Caco-2 (cell line): ENCODE measurements at regions not wholly inside any gene's neighbourhood (a gene's known extent, or its start where the extent isn't known, plus 50 kb on each side); places are given as distances from the start of the nearest gene placed in this dataset.
"Not testable (repeated sequence)": the region's sequence is repeated elsewhere in the genome, so short reads cannot be mapped to it uniquely, and the experiment has no call there.

ENCODE experiments used
- BruUV-seq: library from RNA; stranded (reverse); fragments of 400-500 nt; replicated peaks from 2 replicates; lab custom pipeline; 2021; lab: Mats Ljungman, UMichigan
- CTCF ChIA-PET: fragments of 300-600 bp; sonication (Branson Sonifier 250); formaldehyde crosslinking; loops from one replicate; lab custom pipeline; 2022; ENCODE audit warnings: antibody characterized with exemption; lab: Charles Lee
- POLR2A ChIA-PET: fragments of 300-600 bp; sonication (Branson Sonifier 250); formaldehyde crosslinking; loops from one replicate; lab custom pipeline; 2022; ENCODE audit warnings: antibody characterized with exemption; lab: Charles Lee
- DNase-seq, 2 experiments: peaks; one replicate each; pipeline versions ENCODE4 v3.0.0 to v3.0.0-alpha.2; 2020 to 2022
- H3K27me3 ChIP-seq: replicated peaks from 2 replicates; pipeline ENCODE4 v1.6.0; 2011; ENCODE audit warnings: low read length; ENCODE audit not compliant: control insufficient read depth, insufficient read depth
- H3K36me3 ChIP-seq: 2 replicates; pipeline ENCODE4 v1.5.1; 2011; ENCODE audit warnings: low read length; ENCODE audit not compliant: control insufficient read depth, insufficient read depth
- H3K4me1 ChIP-seq: fragments of 250-450 bp; sonication (Bioruptor Pico); 2 replicates; pipeline ENCODE4 v1.5.1; 2020; ENCODE audit warnings: mild to moderate bottlenecking
- H3K4me3 ChIP-seq: 2 replicates; pipeline ENCODE4 v1.5.1; 2011; ENCODE audit warnings: low read depth, mild to moderate bottlenecking, control low read depth, low read length
- H3K9me3 ChIP-seq: fragments of 250-450 bp; sonication (Bioruptor Pico); 2 replicates; pipeline ENCODE4 v1.5.1; 2020; ENCODE audit warnings: mild to moderate bottlenecking, moderate library complexity
- H3K27ac Mint-ChIP-seq: one replicate; pipeline ENCODE4 v1.8.0; 2022; ENCODE audit warnings: mixed read lengths; ENCODE audit not compliant: unreplicated experiment
- H3K27me3 Mint-ChIP-seq: one replicate; pipeline ENCODE4 v1.8.0; 2022; ENCODE audit warnings: mixed read lengths; ENCODE audit not compliant: insufficient read depth, unreplicated experiment
- H3K36me3 Mint-ChIP-seq: one replicate; pipeline ENCODE4 v1.8.0; 2022; ENCODE audit warnings: mild to moderate bottlenecking, mixed read lengths; ENCODE audit not compliant: insufficient read depth, unreplicated experiment
- H3K4me1 Mint-ChIP-seq: one replicate; pipeline ENCODE4 v1.8.0; 2022; ENCODE audit warnings: low read depth, mixed read lengths; ENCODE audit not compliant: unreplicated experiment
- H3K4me3 Mint-ChIP-seq: one replicate; pipeline ENCODE4 v1.8.0; 2022; ENCODE audit warnings: mild to moderate bottlenecking, moderate library complexity, mixed read lengths; ENCODE audit not compliant: unreplicated experiment
- H3K9me3 Mint-ChIP-seq: one replicate; pipeline ENCODE4 v1.8.0; 2022; ENCODE audit warnings: mixed read lengths; ENCODE audit not compliant: unreplicated experiment
- intact Hi-C: fragments of 100-400 bp; cut with micrococcal nuclease; formaldehyde crosslinking; loops from one replicate; pipeline ENCODE4 v1.10.0; 2022; ENCODE audit not compliant: unreplicated experiment
- TF ChIP-seq, protein P1 (sequence below), 2 experiments: fragments of 200-600 bp in 1 of 2; IDR thresholded peaks; 1 replicate in 1 of 2; 2 replicates in 1 of 2; pipeline versions ENCODE4 v1.5.1 to v1.8.0; 2011 to 2022; ENCODE audit warnings: antibody characterized with exemption in 1 of 2, control low read depth in 1 of 2, inconsistent platforms in 1 of 2, low read depth in 1 of 2, low read length in 1 of 2, mild to moderate bottlenecking in 1 of 2, moderate library complexity in 1 of 2; ENCODE audit not compliant: insufficient read depth in 1 of 2, severe bottlenecking in 1 of 2, unreplicated experiment in 1 of 2

DNA sequence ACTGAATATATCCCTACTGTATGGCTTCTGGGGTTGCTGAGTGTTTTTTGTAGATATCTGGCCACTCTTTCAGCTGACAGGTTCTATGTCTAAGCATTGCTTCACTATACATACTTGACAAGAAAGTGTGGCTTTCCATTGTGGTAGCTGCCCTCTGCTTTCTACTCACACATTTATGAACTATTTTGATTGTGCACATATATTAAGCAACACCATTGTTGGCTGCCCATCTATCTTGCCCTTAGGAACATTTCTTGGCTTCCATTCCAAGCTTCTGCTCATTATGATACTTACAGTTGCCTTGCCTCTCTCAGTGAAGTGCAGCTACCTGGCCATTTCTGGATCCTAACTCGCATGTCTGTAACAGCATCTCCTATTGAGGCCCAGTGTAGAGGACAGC lies 153.6 kb upstream of the MOCS2 start:
- H3K27me3 Mint-ChIP-seq: peaks cover 3% of the 10 kb centered on the region
- ChIA-PET POLR2A (no interaction called here), CTCF (no interaction called here)
- BruUV-seq: no TSS peak
- no peak for DNase-seq
- no peaks in the 10 kb centered on the region for H3K9me3 ChIP-seq
- H3K27ac Mint-ChIP-seq: no peak overlapping the region
- H3K4me1 ChIP-seq: no peaks in the 10 kb centered on the region
- H3K9me3 Mint-ChIP-seq: no peaks in the 10 kb centered on the region
- H3K4me3 Mint-ChIP-seq: no peak overlapping the region
- H3K36me3 Mint-ChIP-seq: no peaks in the 10 kb centered on the region
- H3K27me3 ChIP-seq: no peaks in the 10 kb centered on the region
- H3K36me3 ChIP-seq: no peaks in the 10 kb centered on the region
- TF ChIP-seq, protein P1, sequence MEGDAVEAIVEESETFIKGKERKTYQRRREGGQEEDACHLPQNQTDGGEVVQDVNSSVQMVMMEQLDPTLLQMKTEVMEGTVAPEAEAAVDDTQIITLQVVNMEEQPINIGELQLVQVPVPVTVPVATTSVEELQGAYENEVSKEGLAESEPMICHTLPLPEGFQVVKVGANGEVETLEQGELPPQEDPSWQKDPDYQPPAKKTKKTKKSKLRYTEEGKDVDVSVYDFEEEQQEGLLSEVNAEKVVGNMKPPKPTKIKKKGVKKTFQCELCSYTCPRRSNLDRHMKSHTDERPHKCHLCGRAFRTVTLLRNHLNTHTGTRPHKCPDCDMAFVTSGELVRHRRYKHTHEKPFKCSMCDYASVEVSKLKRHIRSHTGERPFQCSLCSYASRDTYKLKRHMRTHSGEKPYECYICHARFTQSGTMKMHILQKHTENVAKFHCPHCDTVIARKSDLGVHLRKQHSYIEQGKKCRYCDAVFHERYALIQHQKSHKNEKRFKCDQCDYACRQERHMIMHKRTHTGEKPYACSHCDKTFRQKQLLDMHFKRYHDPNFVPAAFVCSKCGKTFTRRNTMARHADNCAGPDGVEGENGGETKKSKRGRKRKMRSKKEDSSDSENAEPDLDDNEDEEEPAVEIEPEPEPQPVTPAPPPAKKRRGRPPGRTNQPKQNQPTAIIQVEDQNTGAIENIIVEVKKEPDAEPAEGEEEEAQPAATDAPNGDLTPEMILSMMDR (IDR thresholded peaks at IDR 0.05; ENCODE audit: insufficient read depth in 1 of 2, low read depth in 1 of 2, low read length in 1 of 2, severe bottlenecking in 1 of 2, unreplicated experiment in 1 of 2): no peak
- H3K4me1 Mint-ChIP-seq: no peaks in the 10 kb centered on the region
- intact Hi-C loops: loop anchor here (2.0 kb wide), 1 partner anchor 966 kb away; no protein-coding TSS in a partner anchor
- no peak overlapping the region for H3K4me3 ChIP-seq

DNA sequence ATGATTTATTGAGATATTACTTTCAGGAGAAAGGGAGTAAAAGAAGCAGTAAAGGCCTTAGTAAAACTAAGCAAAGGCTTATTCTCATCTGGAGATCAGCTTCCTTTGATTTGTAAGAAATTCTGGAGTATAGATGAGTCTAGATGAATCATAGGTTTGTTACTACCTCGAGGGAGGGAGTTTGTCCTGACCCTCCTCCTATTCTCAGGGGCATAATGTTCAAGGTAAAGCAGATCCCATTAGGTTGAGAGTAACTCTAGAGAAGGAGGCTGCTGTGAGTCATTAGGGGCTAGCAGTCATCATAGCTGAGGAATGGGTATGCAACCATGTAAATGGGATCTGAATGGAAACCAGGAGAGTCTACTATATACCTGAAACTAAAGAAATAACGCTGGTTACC lies 155.5 kb upstream of the MOCS2 start:
- POLR2A ChIA-PET: no interaction called here
- BruUV-seq: no TSS peak

DNA sequence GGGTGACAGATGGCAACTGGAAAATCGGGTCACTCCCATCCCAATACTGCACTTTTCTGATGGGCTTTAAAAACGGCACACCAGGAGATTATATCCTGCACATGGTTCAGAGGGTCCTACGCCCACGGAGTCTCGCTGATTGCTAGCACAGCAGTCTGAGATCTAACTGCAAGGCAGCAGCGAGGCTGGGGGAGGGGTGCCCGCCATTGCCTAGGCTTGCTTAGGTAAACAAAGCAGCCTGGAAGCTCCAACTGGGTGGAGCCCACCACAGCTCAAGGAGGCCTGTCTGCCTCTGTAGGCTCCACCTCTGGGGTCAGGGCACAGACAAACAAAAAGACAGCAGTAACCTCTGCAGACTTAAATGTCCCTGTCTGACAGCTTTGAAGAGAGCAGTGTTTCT lies 158.7 kb upstream of the MOCS2 start:
- H3K4me1 Mint-ChIP-seq, DNase-seq, H3K27ac Mint-ChIP-seq, POLR2A ChIA-PET, BruUV-seq, H3K36me3 ChIP-seq, H3K9me3 Mint-ChIP-seq, H3K4me3 Mint-ChIP-seq, intact Hi-C loops, H3K4me3 ChIP-seq, H3K27me3 Mint-ChIP-seq, CTCF ChIA-PET, H3K27me3 ChIP-seq, H3K4me1 ChIP-seq, H3K9me3 ChIP-seq, H3K36me3 Mint-ChIP-seq: not testable (repeated sequence)

More for the DNA sequence above, 155.5 kb upstream of the MOCS2 start:
- H3K27me3 Mint-ChIP-seq: peaks cover 3% of the 10 kb centered on the region
- H3K9me3 Mint-ChIP-seq: no peaks in the 10 kb centered on the region
- Histone ChIP-seq H3K27me3 (no peaks in the 10 kb centered on the region), H3K4me3 (no peak overlapping the region), H3K36me3 (no peaks in the 10 kb centered on the region), H3K9me3 (no peaks in the 10 kb centered on the region), H3K4me1 (no peaks in the 10 kb centered on the region)
- no peak overlapping the region for H3K27ac Mint-ChIP-seq
- DNase-seq: no peak
- no peaks in the 10 kb centered on the region for H3K36me3 Mint-ChIP-seq
- no peaks in the 10 kb centered on the region for H3K4me1 Mint-ChIP-seq
- TF ChIP-seq, protein P1 (IDR thresholded peaks at IDR 0.05; ENCODE audit: insufficient read depth in 1 of 2, low read depth in 1 of 2, low read length in 1 of 2, severe bottlenecking in 1 of 2, unreplicated experiment in 1 of 2): no peak
- no peak overlapping the region for H3K4me3 Mint-ChIP-seq
- CTCF ChIA-PET: no interaction called here
- intact Hi-C loops: no loop called here

DNA sequence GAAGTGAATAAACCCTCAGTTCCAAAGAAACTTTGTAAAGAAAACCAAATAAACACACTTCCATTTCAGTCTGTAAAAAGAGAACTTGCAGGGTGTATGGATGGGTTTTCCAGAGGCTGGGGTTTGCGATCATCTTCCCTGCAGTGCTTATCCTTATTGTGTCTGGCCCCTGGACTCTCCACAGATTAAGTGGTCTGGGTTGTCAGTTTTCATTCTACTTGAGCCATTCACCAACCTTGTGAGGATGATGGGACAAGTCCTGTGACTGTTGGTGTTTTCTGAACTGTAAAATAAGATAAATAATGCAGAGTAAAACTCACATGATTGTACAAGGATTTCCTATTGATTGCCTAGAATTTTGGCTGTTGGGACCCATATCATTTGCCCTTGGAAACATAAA lies 166.1 kb upstream of the MOCS2 start:
- POLR2A ChIA-PET: no interaction called here
- BruUV-seq: no TSS peak
- TF ChIP-seq, protein P1 (IDR thresholded peaks at IDR 0.05; ENCODE audit: insufficient read depth in 1 of 2, low read depth in 1 of 2, low read length in 1 of 2, severe bottlenecking in 1 of 2, unreplicated experiment in 1 of 2): no peak
- Mint-ChIP-seq H3K36me3 (no peaks in the 10 kb centered on the region), H3K4me1 (no peaks in the 10 kb centered on the region), H3K4me3 (no peak overlapping the region), H3K27me3 (peaks cover 3% of the 10 kb centered on the region), H3K9me3 (peaks cover 6% of the 10 kb centered on the region), H3K27ac (no peak overlapping the region)
- H3K4me1 ChIP-seq: no peaks in the 10 kb centered on the region
- intact Hi-C loops: no loop called here
- no peak overlapping the region for H3K4me3 ChIP-seq
- no peak for DNase-seq
- H3K27me3 ChIP-seq: no peaks in the 10 kb centered on the region
- H3K9me3 ChIP-seq: no peaks in the 10 kb centered on the region
- CTCF ChIA-PET: no interaction called here
- H3K36me3 ChIP-seq: no peaks in the 10 kb centered on the region
